ENCODE measurements at regions not wholly inside any gene's neighbourhood (a gene's known extent, or its start where the extent isn't known, plus 50 kb on each side); places are given as distances from the start of the nearest gene placed in this dataset.

- H3K27me3 Mint-ChIP-seq (ENCODE audit: low read depth): no peaks in the 10 kb centered on the region
- no peak for ATAC-seq
- H3K4me3 Mint-ChIP-seq: no peak overlapping the region
- peaks cover 16% of the 10 kb centered on the region for H3K9me3 Mint-ChIP-seq
- H3K4me1 Mint-ChIP-seq (ENCODE audit: low read depth): no peaks in the 10 kb centered on the region
- no peaks in the 10 kb centered on the region for H3K36me3 Mint-ChIP-seq (ENCODE audit: insufficient read depth)
- DNase-seq: no peak
Observed at GRCh38 chr16:35626041-35626440, 2166.6 kb downstream of the TP53TG3F start.

- DNase-seq (no peak), ATAC-seq (no peak)
- no peaks in the 10 kb centered on the region for H3K4me1 Mint-ChIP-seq (ENCODE audit: low read depth)
- no peaks in the 10 kb centered on the region for H3K36me3 Mint-ChIP-seq (ENCODE audit: insufficient read depth)
- H3K27me3 Mint-ChIP-seq (ENCODE audit: low read depth): no peaks in the 10 kb centered on the region
- H3K4me3 Mint-ChIP-seq: no peak overlapping the region
- H3K9me3 Mint-ChIP-seq: peaks cover 19% of the 10 kb centered on the region
Observed at GRCh38 chr16:35628976-35629375, 2169.6 kb downstream of the TP53TG3F start.

- no peak overlapping the region for H3K4me3 Mint-ChIP-seq
Observed at GRCh38 chr16:35631261-35631945, 2172.0 kb downstream of the TP53TG3F start.

GRCh38 chr16:35636480-35637230 is 2177.2 kb downstream of the TP53TG3F start:
- DNase-seq (no peak), ATAC-seq (no peak)
- Mint-ChIP-seq H3K36me3 (ENCODE audit: insufficient read depth) (no peaks in the 10 kb centered on the region), H3K4me3 (no peak overlapping the region), H3K4me1 (ENCODE audit: low read depth) (no peaks in the 10 kb centered on the region), H3K9me3 (peaks cover 20% of the 10 kb centered on the region), H3K27me3 (ENCODE audit: low read depth) (no peaks in the 10 kb centered on the region)

More at GRCh38 chr16:35631261-35631945, 2172.0 kb downstream of the TP53TG3F start:
- H3K27me3 Mint-ChIP-seq (ENCODE audit: low read depth): no peaks in the 10 kb centered on the region
- peaks cover 16% of the 10 kb centered on the region for H3K9me3 Mint-ChIP-seq
- H3K36me3 Mint-ChIP-seq (ENCODE audit: insufficient read depth): no peaks in the 10 kb centered on the region
- ATAC-seq (no peak), DNase-seq (no peak)
- no peaks in the 10 kb centered on the region for H3K4me1 Mint-ChIP-seq (ENCODE audit: low read depth)

- DNase-seq: no peak
- Mint-ChIP-seq H3K27me3 (ENCODE audit: low read depth) (no peaks in the 10 kb centered on the region), H3K36me3 (ENCODE audit: insufficient read depth) (no peaks in the 10 kb centered on the region), H3K9me3 (peaks cover 20% of the 10 kb centered on the region), H3K4me3 (no peak overlapping the region), H3K4me1 (ENCODE audit: low read depth) (no peaks in the 10 kb centered on the region)
- no peak for ATAC-seq
Observed at GRCh38 chr16:35637683-35638082, 2178.3 kb downstream of the TP53TG3F start.

- DNase-seq (no peak), ATAC-seq (no peak)
- H3K36me3 Mint-ChIP-seq (ENCODE audit: insufficient read depth): no peaks in the 10 kb centered on the region
- peaks cover 28% of the 10 kb centered on the region for H3K9me3 Mint-ChIP-seq
- H3K27me3 Mint-ChIP-seq (ENCODE audit: low read depth): no peaks in the 10 kb centered on the region
- no peaks in the 10 kb centered on the region for H3K4me1 Mint-ChIP-seq (ENCODE audit: low read depth)
- no peak overlapping the region for H3K4me3 Mint-ChIP-seq
Observed at GRCh38 chr16:35639233-35640205, 2180.1 kb downstream of the TP53TG3F start.

GRCh38 chr16:35642322-35642835 is 2183.0 kb downstream of the TP53TG3F start:
- DNase-seq (no peak), ATAC-seq (no peak)
- H3K36me3 Mint-ChIP-seq (ENCODE audit: insufficient read depth): no peaks in the 10 kb centered on the region
- H3K4me3 Mint-ChIP-seq: no peak overlapping the region
- H3K9me3 Mint-ChIP-seq: peaks cover 22% of the 10 kb centered on the region
- no peaks in the 10 kb centered on the region for H3K27me3 Mint-ChIP-seq (ENCODE audit: low read depth)
- H3K4me1 Mint-ChIP-seq (ENCODE audit: low read depth): no peaks in the 10 kb centered on the region

- H3K4me1 Mint-ChIP-seq (ENCODE audit: low read depth): no peaks in the 10 kb centered on the region
- no peak for ATAC-seq
- no peaks in the 10 kb centered on the region for H3K36me3 Mint-ChIP-seq (ENCODE audit: insufficient read depth)
- peaks cover 3% of the 10 kb centered on the region for H3K9me3 Mint-ChIP-seq
- H3K4me3 Mint-ChIP-seq: no peak overlapping the region
- no peaks in the 10 kb centered on the region for H3K27me3 Mint-ChIP-seq (ENCODE audit: low read depth)
- DNase-seq: no peak
Observed at GRCh38 chr16:35651841-35652240, 2192.4 kb downstream of the TP53TG3F start.

- Mint-ChIP-seq H3K9me3 (peaks cover 28% of the 10 kb centered on the region), H3K36me3 (ENCODE audit: insufficient read depth) (no peaks in the 10 kb centered on the region), H3K4me1 (ENCODE audit: low read depth) (no peaks in the 10 kb centered on the region), H3K4me3 (no peak overlapping the region), H3K27me3 (ENCODE audit: low read depth) (no peaks in the 10 kb centered on the region)
- ATAC-seq: no peak
- no peak for DNase-seq
Observed at GRCh38 chr16:35664091-35664693, 2204.8 kb downstream of the TP53TG3F start.

GRCh38 chr16:35685085-35685484 is 2225.7 kb downstream of the TP53TG3F start:
- no peaks in the 10 kb centered on the region for H3K27me3 Mint-ChIP-seq (ENCODE audit: low read depth)
- no peak overlapping the region for H3K4me3 Mint-ChIP-seq
- H3K9me3 Mint-ChIP-seq: peaks cover 37% of the 10 kb centered on the region

GRCh38 chr16:35686595-35686994 is 2227.2 kb downstream of the TP53TG3F start:
- DNase-seq (no peak), ATAC-seq (no peak)
- no peaks in the 10 kb centered on the region for H3K4me1 Mint-ChIP-seq (ENCODE audit: low read depth)
- H3K27me3 Mint-ChIP-seq (ENCODE audit: low read depth): no peaks in the 10 kb centered on the region
- H3K36me3 Mint-ChIP-seq (ENCODE audit: insufficient read depth): no peaks in the 10 kb centered on the region
- H3K4me3 Mint-ChIP-seq: no peak overlapping the region
- H3K9me3 Mint-ChIP-seq: peaks cover 44% of the 10 kb centered on the region

More at GRCh38 chr16:35685085-35685484, 2225.7 kb downstream of the TP53TG3F start:
- H3K36me3 Mint-ChIP-seq (ENCODE audit: insufficient read depth): no peaks in the 10 kb centered on the region
- H3K4me1 Mint-ChIP-seq (ENCODE audit: low read depth): no peaks in the 10 kb centered on the region
- no peak for ATAC-seq
- DNase-seq: no peak

- no peaks in the 10 kb centered on the region for H3K4me1 Mint-ChIP-seq (ENCODE audit: low read depth)
- DNase-seq: no peak
- H3K9me3 Mint-ChIP-seq: peaks cover 49% of the 10 kb centered on the region
- H3K36me3 Mint-ChIP-seq (ENCODE audit: insufficient read depth): no peaks in the 10 kb centered on the region
- H3K27me3 Mint-ChIP-seq (ENCODE audit: low read depth): no peaks in the 10 kb centered on the region
- ATAC-seq: no peak
- no peak overlapping the region for H3K4me3 Mint-ChIP-seq
Observed at GRCh38 chr16:35687071-35687470, 2227.7 kb downstream of the TP53TG3F start.

GRCh38 chr16:35687781-35688180 is 2228.4 kb downstream of the TP53TG3F start:
- peaks cover 56% of the 10 kb centered on the region for H3K9me3 Mint-ChIP-seq

GRCh38 chr16:35689764-35690163 is 2230.4 kb downstream of the TP53TG3F start:
- no peaks in the 10 kb centered on the region for H3K27me3 Mint-ChIP-seq (ENCODE audit: low read depth)
- no peaks in the 10 kb centered on the region for H3K4me1 Mint-ChIP-seq (ENCODE audit: low read depth)
- no peaks in the 10 kb centered on the region for H3K36me3 Mint-ChIP-seq (ENCODE audit: insufficient read depth)
- H3K9me3 Mint-ChIP-seq: peaks cover 63% of the 10 kb centered on the region
- no peak for DNase-seq
- ATAC-seq: no peak
- H3K4me3 Mint-ChIP-seq: no peak overlapping the region

More at GRCh38 chr16:35687781-35688180, 2228.4 kb downstream of the TP53TG3F start:
- no peak for ATAC-seq
- Mint-ChIP-seq H3K36me3 (ENCODE audit: insufficient read depth) (no peaks in the 10 kb centered on the region), H3K4me3 (no peak overlapping the region), H3K4me1 (ENCODE audit: low read depth) (no peaks in the 10 kb centered on the region), H3K27me3 (ENCODE audit: low read depth) (no peaks in the 10 kb centered on the region)
- DNase-seq: no peak

Data from activated T-cell treated with anti-CD3 and anti-CD28 coated beads, Interleukin-2, amount 50 U/mL, for 4 hours (primary cell).